ENCODE measurements at regions not wholly inside any gene's neighbourhood (a gene's known extent, or its start where the extent isn't known, plus 50 kb on each side); places are given as distances from the start of the nearest gene placed in this dataset.

- H3K4me1 ChIP-seq: no peaks in the 10 kb centered on the region
- TF ChIP-seq CTCF (IDR thresholded peaks at IDR 0.05) (no peak), POLR2A (IDR thresholded peaks at IDR 0.05) (no peak), POLR2AphosphoS5 (IDR thresholded peaks at IDR 0.05) (no peak)
- no peaks in the 10 kb centered on the region for H3K9me3 ChIP-seq
Measured at GRCh38 chr6:74115674-74116073, 419.7 kb downstream of the CD109 start.

GRCh38 chr6:74114428-74114827 is 418.4 kb downstream of the CD109 start:
- Histone ChIP-seq H3K4me1 (no peaks in the 10 kb centered on the region), H3K4me3 (no peak overlapping the region), H3K27me3 (no peaks in the 10 kb centered on the region), H3K36me3 (no peaks in the 10 kb centered on the region), H3K9me3 (no peaks in the 10 kb centered on the region), H3K27ac (no peak overlapping the region)
- no peak for DNase-seq (ENCODE audit: low spot score in 2 of 2)
- intact Hi-C loops (cut with DNase I; ENCODE audit: low total_unique reads): no loop called here
- TF ChIP-seq POLR2A (IDR thresholded peaks at IDR 0.05) (no peak), CTCF (IDR thresholded peaks at IDR 0.05) (no peak), POLR2AphosphoS5 (IDR thresholded peaks at IDR 0.05) (no peak)

More at GRCh38 chr6:74115674-74116073, 419.7 kb downstream of the CD109 start:
- Histone ChIP-seq H3K27me3 (no peaks in the 10 kb centered on the region), H3K36me3 (no peaks in the 10 kb centered on the region), H3K4me3 (no peak overlapping the region), H3K27ac (no peak overlapping the region)
- intact Hi-C loops (cut with DNase I; ENCODE audit: low total_unique reads): no loop called here
- DNase-seq (ENCODE audit: low spot score in 2 of 2): no peak

GRCh38 chr6:74113901-74114300 is 417.9 kb downstream of the CD109 start:
- TF ChIP-seq POLR2A (IDR thresholded peaks at IDR 0.05) (no peak), POLR2AphosphoS5 (IDR thresholded peaks at IDR 0.05) (no peak), CTCF (IDR thresholded peaks at IDR 0.05) (no peak)
- intact Hi-C loops (cut with DNase I; ENCODE audit: low total_unique reads): no loop called here
- Histone ChIP-seq H3K9me3 (no peaks in the 10 kb centered on the region), H3K4me3 (no peak overlapping the region), H3K27ac (no peak overlapping the region), H3K27me3 (no peaks in the 10 kb centered on the region), H3K36me3 (no peaks in the 10 kb centered on the region), H3K4me1 (no peaks in the 10 kb centered on the region)
- DNase-seq (ENCODE audit: low spot score in 2 of 2): no peak

GRCh38 chr6:74103417-74103816 is 407.4 kb downstream of the CD109 start:
- Histone ChIP-seq H3K27ac (no peak overlapping the region), H3K4me1 (no peaks in the 10 kb centered on the region), H3K9me3 (no peaks in the 10 kb centered on the region), H3K36me3 (no peaks in the 10 kb centered on the region), H3K27me3 (no peaks in the 10 kb centered on the region), H3K4me3 (no peak overlapping the region)
- intact Hi-C loops (cut with DNase I; ENCODE audit: low total_unique reads): no loop called here
- no peak for TF ChIP-seq CTCF (IDR thresholded peaks at IDR 0.05)
- TF ChIP-seq POLR2A (IDR thresholded peaks at IDR 0.05): no peak
- TF ChIP-seq POLR2AphosphoS5 (IDR thresholded peaks at IDR 0.05): no peak
- no peak for DNase-seq (ENCODE audit: low spot score in 2 of 2)

- TF ChIP-seq POLR2AphosphoS5 (IDR thresholded peaks at IDR 0.05): no peak
- TF ChIP-seq POLR2A (IDR thresholded peaks at IDR 0.05): no peak
- TF ChIP-seq CTCF (IDR thresholded peaks at IDR 0.05): no peak
- Histone ChIP-seq H3K4me1 (no peaks in the 10 kb centered on the region), H3K4me3 (no peak overlapping the region), H3K36me3 (no peaks in the 10 kb centered on the region), H3K27me3 (no peaks in the 10 kb centered on the region), H3K27ac (no peak overlapping the region), H3K9me3 (no peaks in the 10 kb centered on the region)
- intact Hi-C loops (cut with DNase I; ENCODE audit: low total_unique reads): no loop called here
- DNase-seq (ENCODE audit: low spot score in 2 of 2): no peak
Measured at GRCh38 chr6:74100719-74101287, 404.8 kb downstream of the CD109 start.

All from breast epithelium (tissue), 4 donors.